ENCODE measurements at regions not wholly inside any gene's neighbourhood (a gene's known extent, or its start where the extent isn't known, plus 50 kb on each side); places are given as distances from the start of the nearest gene placed in this dataset.

GRCh38 chr12:93323625-93324329 is 53.9 kb upstream of the NUDT4 start:
- POLR2A ChIA-PET = no interaction called here
- no peak overlapping the region for H3K4me3 ChIP-seq (ENCODE audit: low read depth, low read length)
- CTCF ChIA-PET = no interaction called here
- TF ChIP-seq CTCF (IDR thresholded peaks at IDR 0.05; ENCODE audit: insufficient read depth, low read length, missing control alignments) = no peak
- DNase-seq (ENCODE audit: low read depth, low spot score) = no peak

GRCh38 chr12:93325855-93326254 is 51.9 kb upstream of the NUDT4 start:
- CTCF ChIA-PET = interaction anchor here (0.9 kb wide), 1 partner anchor 19 kb away, joined by 3 read pairs; no protein-coding TSS in a partner anchor
- no peak overlapping the region for H3K4me3 ChIP-seq (ENCODE audit: low read depth, low read length)
- TF ChIP-seq CTCF (IDR thresholded peaks at IDR 0.05; ENCODE audit: insufficient read depth, low read length, missing control alignments) = no peak
- POLR2A ChIA-PET = no interaction called here
- DNase-seq (ENCODE audit: low read depth, low spot score) = no peak

Measured in AG04449 (cell line).